KMS-11 (cell line): ENCODE measurements at regions not wholly inside any gene's neighbourhood (a gene's known extent, or its start where the extent isn't known, plus 50 kb on each side); places are given as distances from the start of the nearest gene placed in this dataset.

Source experiments
- H2AFZ ChIP-seq: fragments of 200-600 bp; sonication (generic); 2 replicates; pipeline ENCODE4 v1.6.1; 2016; ENCODE audit warnings: antibody characterized with exemption, mixed run types, low read depth
- H3K27ac ChIP-seq: fragments of 200-600 bp; sonication (generic); 2 replicates; pipeline ENCODE4 v1.6.1; 2016; ENCODE audit warnings: mild to moderate bottlenecking, mixed run types
- H3K27me3 ChIP-seq: fragments of 200-600 bp; sonication (generic); 2 replicates; pipeline ENCODE4 v1.6.1; 2017; ENCODE audit warnings: mild to moderate bottlenecking, low read depth, mixed run types, moderate library complexity; ENCODE audit not compliant: insufficient read depth
- H3K36me3 ChIP-seq: fragments of 200-600 bp; sonication (generic); 2 replicates; pipeline ENCODE4 v1.6.1; 2017; ENCODE audit warnings: mild to moderate bottlenecking, mixed run types; ENCODE audit not compliant: insufficient read depth
- H3K4me1 ChIP-seq: fragments of 200-600 bp; sonication (generic); 2 replicates; pipeline ENCODE4 v1.6.1; 2016; ENCODE audit warnings: mild to moderate bottlenecking, low read depth, mixed run types; ENCODE audit not compliant: poor library complexity, severe bottlenecking
- H3K4me2 ChIP-seq: fragments of 200-600 bp; sonication (generic); 2 replicates; pipeline ENCODE4 v1.7.0; 2016; ENCODE audit warnings: mild to moderate bottlenecking, mixed run types
- H3K4me3 ChIP-seq: fragments of 200-600 bp; sonication (generic); IDR thresholded peaks from 2 replicates; pipeline ENCODE4 v1.6.1; 2017; ENCODE audit warnings: low read depth, low read length, mixed read lengths; ENCODE audit not compliant: insufficient read depth
- H3K79me2 ChIP-seq: fragments of 200-600 bp; sonication (generic); 2 replicates; pipeline ENCODE4 v1.6.1; 2016; ENCODE audit warnings: low read depth, mixed run types; ENCODE audit not compliant: insufficient read depth
- H3K9ac ChIP-seq: fragments of 200-600 bp; sonication (generic); 2 replicates; pipeline ENCODE4 v1.6.1; 2016; ENCODE audit warnings: mild to moderate bottlenecking, mixed run types
- H4K20me1 ChIP-seq: fragments of 200-600 bp; sonication (generic); 2 replicates; pipeline ENCODE4 v1.6.1; 2016; ENCODE audit warnings: mild to moderate bottlenecking, mixed run types; ENCODE audit not compliant: insufficient read depth
- TF ChIP-seq, protein P1 (sequence below): fragments of 200-600 bp; sonication (generic); conservative IDR thresholded peaks from 2 replicates; pipeline ENCODE4 v1.6.1; 2017; ENCODE audit warnings: low read depth, mild to moderate bottlenecking, antibody characterized with exemption, low read length, moderate library complexity, mixed read lengths

DNA sequence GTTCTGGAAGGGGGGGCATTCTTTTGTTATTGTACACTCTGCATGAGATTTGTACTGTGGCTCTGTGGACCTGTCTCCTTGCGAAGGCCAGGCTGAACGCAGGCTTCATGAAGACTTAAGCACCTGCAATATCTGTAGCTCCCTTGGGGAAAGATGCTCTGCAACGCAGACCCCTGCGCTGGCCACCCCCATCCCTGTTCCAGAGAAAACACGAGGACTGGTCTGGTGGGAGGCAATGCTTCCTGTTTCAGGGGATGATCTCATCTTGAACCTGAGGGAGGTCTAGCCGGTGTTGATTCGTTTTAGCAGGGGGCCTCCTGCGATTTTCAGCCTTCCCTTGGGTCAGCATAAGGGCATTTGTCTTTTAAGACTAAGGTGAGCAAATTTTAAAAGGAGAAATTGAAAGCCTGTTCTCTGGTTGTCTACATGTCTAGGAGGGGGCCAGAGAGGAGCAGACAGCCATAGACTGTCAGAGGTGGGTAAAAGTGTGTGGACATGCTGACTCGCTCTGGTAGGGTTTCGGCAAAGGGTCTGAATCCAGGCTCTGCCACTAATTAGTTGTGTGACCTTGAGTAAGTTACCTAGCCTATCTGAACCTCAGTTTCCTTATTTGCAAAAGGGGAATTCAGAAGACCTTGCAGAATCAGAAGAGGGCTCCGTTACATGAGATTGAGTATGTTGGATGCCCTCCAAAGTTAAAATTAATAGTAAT, 80.9 kb upstream of the RASGRF1 start:
- Histone ChIP-seq H3K36me3 (no peaks in the 10 kb centered on the region), H4K20me1 (no peaks in the 10 kb centered on the region), H3K9ac (no peak overlapping the region), H3K4me1 (no peaks in the 10 kb centered on the region), H3K4me3 (no peak overlapping the region), H3K27me3 (no peaks in the 10 kb centered on the region), H3K79me2 (no peaks in the 10 kb centered on the region), H3K27ac (no peak overlapping the region), H3K4me2 (no peak overlapping the region), H2AFZ (no peak overlapping the region)
- TF ChIP-seq, protein P1, sequence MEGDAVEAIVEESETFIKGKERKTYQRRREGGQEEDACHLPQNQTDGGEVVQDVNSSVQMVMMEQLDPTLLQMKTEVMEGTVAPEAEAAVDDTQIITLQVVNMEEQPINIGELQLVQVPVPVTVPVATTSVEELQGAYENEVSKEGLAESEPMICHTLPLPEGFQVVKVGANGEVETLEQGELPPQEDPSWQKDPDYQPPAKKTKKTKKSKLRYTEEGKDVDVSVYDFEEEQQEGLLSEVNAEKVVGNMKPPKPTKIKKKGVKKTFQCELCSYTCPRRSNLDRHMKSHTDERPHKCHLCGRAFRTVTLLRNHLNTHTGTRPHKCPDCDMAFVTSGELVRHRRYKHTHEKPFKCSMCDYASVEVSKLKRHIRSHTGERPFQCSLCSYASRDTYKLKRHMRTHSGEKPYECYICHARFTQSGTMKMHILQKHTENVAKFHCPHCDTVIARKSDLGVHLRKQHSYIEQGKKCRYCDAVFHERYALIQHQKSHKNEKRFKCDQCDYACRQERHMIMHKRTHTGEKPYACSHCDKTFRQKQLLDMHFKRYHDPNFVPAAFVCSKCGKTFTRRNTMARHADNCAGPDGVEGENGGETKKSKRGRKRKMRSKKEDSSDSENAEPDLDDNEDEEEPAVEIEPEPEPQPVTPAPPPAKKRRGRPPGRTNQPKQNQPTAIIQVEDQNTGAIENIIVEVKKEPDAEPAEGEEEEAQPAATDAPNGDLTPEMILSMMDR: no peak

DNA sequence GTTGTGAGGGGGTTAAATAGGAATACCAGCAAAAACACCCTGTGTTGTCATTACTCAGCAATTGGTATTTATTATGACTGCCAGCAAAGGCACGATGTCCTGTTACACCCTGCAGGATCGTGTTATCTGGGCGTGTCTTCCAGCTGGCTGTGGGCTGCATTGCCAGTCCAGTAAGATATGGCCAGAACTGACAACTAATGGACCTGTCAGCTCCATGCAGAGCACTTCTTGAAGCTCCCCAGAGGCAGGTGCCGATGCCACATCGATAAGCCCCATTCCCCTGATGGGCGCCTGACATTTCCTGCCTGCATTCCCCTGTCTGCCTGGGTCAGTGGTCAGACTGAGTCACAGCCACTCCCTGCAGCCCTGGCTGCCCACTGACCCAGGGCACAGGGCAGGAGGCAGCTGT, 79.7 kb upstream of the RASGRF1 start:
- no peaks in the 10 kb centered on the region for H3K4me1 ChIP-seq

DNA sequence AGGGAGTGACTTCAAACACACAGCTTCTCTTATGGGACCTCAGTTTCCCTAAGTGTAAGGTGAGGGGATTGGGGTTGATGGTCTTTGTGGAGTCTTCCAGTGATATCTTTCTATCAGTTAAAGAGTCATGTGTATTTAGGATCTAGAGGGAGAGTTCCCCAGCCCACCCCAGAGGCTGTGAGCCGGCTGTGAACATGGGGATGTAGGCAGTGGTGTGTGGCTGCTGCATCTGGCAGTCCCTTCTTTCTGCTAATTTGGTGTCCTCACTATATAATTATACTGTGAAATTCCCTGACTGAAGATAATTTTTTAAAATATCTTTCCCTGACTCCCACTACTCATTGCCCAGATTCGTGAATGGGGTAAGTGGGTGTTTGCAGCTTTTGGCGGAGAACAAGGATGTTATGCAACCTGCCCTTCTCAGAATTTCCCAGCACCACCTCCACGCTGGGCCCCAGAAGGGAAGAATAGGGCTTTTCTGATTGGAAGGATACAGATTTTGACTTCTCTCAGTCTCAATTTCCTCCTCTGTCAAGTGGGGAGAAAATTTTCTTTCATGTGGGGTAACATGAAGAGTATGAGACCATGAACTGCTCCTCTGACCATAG, 79.0 kb upstream of the RASGRF1 start:
- Histone ChIP-seq H3K9ac (no peak overlapping the region), H3K4me3 (no peak overlapping the region), H3K27ac (no peak overlapping the region)

More for the DNA sequence above, 79.7 kb upstream of the RASGRF1 start:
- Histone ChIP-seq H2AFZ (no peak overlapping the region), H3K79me2 (no peaks in the 10 kb centered on the region), H3K27me3 (no peaks in the 10 kb centered on the region), H3K4me2 (no peak overlapping the region), H3K27ac (no peak overlapping the region), H4K20me1 (no peaks in the 10 kb centered on the region), H3K36me3 (no peaks in the 10 kb centered on the region), H3K9ac (no peak overlapping the region), H3K4me3 (no peak overlapping the region)
- TF ChIP-seq, protein P1: no peak

DNA sequence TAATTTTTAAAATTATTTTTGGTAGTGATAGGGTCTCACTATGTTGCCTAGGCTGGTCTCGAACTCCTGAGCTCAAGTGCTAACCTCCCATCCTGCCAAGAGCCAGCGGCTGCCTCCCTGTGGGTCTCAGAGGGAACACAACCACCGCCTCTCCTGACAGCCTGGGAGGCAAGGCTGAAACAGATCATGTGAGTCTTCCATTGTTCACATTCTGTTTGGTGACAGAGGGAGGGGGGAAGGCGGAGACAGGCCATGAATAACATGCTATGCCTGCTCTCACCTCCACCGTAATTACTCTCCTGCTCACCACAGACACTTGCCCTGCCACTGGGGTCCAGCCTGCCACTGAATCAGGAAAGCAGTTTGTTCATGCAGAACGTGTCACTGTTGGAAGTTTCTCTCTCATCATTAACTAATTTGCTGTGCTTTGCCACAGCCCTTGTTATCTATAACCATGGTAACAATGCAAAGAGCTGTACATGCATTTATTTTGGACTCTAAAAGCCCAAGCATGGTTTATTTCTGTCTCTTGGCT, 78.4 kb upstream of the RASGRF1 start:
- no peaks in the 10 kb centered on the region for H3K36me3 ChIP-seq
- TF ChIP-seq, protein P1: no peak
- H3K27ac ChIP-seq: no peak overlapping the region
- no peak overlapping the region for H3K4me3 ChIP-seq
- H4K20me1 ChIP-seq: no peaks in the 10 kb centered on the region
- H3K4me2 ChIP-seq: no peak overlapping the region
- H3K4me1 ChIP-seq: no peaks in the 10 kb centered on the region
- no peak overlapping the region for H3K9ac ChIP-seq
- no peak overlapping the region for H2AFZ ChIP-seq
- H3K27me3 ChIP-seq: no peaks in the 10 kb centered on the region
- no peaks in the 10 kb centered on the region for H3K79me2 ChIP-seq

More for the DNA sequence above, 79.0 kb upstream of the RASGRF1 start:
- H3K4me2 ChIP-seq: no peak overlapping the region
- no peaks in the 10 kb centered on the region for H3K36me3 ChIP-seq
- H4K20me1 ChIP-seq: no peaks in the 10 kb centered on the region
- TF ChIP-seq, protein P1: no peak
- no peaks in the 10 kb centered on the region for H3K27me3 ChIP-seq
- no peak overlapping the region for H2AFZ ChIP-seq
- H3K4me1 ChIP-seq: no peaks in the 10 kb centered on the region
- H3K79me2 ChIP-seq: no peaks in the 10 kb centered on the region
